ENCODE measurements at regions not wholly inside any gene's neighbourhood (a gene's known extent, or its start where the extent isn't known, plus 50 kb on each side); places are given as distances from the start of the nearest gene placed in this dataset.

GRCh38 chr7:85708221-85708620 is 521.4 kb upstream of the SEMA3D start:
- ChIA-PET CTCF (no interaction called here), POLR2A (interaction anchor here (1.0 kb wide), 1 partner anchor 12 kb away, joined by 3 read pairs; no protein-coding TSS in a partner anchor)
- no peaks in the 10 kb centered on the region for H3K9me3 Mint-ChIP-seq (ENCODE audit: unreplicated experiment)
- DNase-seq (ENCODE audit: unreplicated experiment), result no peak
- no peak overlapping the region for H3K4me3 Mint-ChIP-seq (ENCODE audit: unreplicated experiment)
- TF ChIP-seq, protein P1, sequence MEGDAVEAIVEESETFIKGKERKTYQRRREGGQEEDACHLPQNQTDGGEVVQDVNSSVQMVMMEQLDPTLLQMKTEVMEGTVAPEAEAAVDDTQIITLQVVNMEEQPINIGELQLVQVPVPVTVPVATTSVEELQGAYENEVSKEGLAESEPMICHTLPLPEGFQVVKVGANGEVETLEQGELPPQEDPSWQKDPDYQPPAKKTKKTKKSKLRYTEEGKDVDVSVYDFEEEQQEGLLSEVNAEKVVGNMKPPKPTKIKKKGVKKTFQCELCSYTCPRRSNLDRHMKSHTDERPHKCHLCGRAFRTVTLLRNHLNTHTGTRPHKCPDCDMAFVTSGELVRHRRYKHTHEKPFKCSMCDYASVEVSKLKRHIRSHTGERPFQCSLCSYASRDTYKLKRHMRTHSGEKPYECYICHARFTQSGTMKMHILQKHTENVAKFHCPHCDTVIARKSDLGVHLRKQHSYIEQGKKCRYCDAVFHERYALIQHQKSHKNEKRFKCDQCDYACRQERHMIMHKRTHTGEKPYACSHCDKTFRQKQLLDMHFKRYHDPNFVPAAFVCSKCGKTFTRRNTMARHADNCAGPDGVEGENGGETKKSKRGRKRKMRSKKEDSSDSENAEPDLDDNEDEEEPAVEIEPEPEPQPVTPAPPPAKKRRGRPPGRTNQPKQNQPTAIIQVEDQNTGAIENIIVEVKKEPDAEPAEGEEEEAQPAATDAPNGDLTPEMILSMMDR (IDR thresholded peaks at IDR 0.05; ENCODE audit: unreplicated experiment), result no peak
- no peak overlapping the region for H3K27ac Mint-ChIP-seq (ENCODE audit: low read depth, unreplicated experiment)
- H3K27me3 Mint-ChIP-seq (ENCODE audit: insufficient read depth, unreplicated experiment), result no peaks in the 10 kb centered on the region
- H3K36me3 Mint-ChIP-seq (ENCODE audit: insufficient read depth, unreplicated experiment), result no peaks in the 10 kb centered on the region
- no peaks in the 10 kb centered on the region for H3K4me1 Mint-ChIP-seq (ENCODE audit: insufficient read depth, unreplicated experiment)
- intact Hi-C loops (cut with micrococcal nuclease), result no loop called here
- no TSS peak for BruUV-seq (replicated peaks)

DNA sequence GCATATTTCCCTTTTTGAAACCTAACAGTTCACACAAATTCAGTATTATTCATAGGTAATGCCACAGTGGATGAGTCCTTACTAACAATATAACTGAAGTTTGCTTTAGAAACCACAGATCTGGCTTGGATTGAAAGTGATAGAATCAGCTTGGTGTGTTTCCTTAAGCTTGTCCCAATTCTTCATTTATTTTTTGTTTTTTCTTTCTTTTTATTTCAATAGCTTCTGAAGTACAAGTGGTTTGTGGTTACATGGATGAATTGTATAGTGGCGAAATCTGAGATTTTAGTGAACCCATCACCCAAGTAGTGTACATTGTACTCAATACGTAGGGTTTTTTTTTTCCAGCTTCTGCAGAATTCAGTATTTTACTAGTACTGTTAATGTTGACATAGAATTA is 518.2 kb upstream of the SEMA3D start:
- BruUV-seq (replicated peaks), result no TSS peak
- ChIA-PET POLR2A (interaction anchor here (0.7 to 2.0 kb wide), 2 partner anchors 9 to 15 kb away, joined by 3 to 5 read pairs; no protein-coding TSS in a partner anchor), CTCF (interaction anchor here (0.7 to 1.3 kb wide), 2 partner anchors 9 to 1008 kb away, joined by 3 read pairs; no protein-coding TSS in a partner anchor)
- TF ChIP-seq, protein P1 (IDR thresholded peaks at IDR 0.05; ENCODE audit: unreplicated experiment), result no peak
- intact Hi-C loops (cut with micrococcal nuclease), result no loop called here
- no peak overlapping the region for H3K27ac Mint-ChIP-seq (ENCODE audit: low read depth, unreplicated experiment)
- H3K27me3 Mint-ChIP-seq (ENCODE audit: insufficient read depth, unreplicated experiment), result no peaks in the 10 kb centered on the region
- DNase-seq (ENCODE audit: unreplicated experiment), result no peak
- H3K9me3 Mint-ChIP-seq (ENCODE audit: unreplicated experiment), result no peaks in the 10 kb centered on the region
- no peaks in the 10 kb centered on the region for H3K36me3 Mint-ChIP-seq (ENCODE audit: insufficient read depth, unreplicated experiment)
- no peak overlapping the region for H3K4me3 Mint-ChIP-seq (ENCODE audit: unreplicated experiment)
- no peaks in the 10 kb centered on the region for H3K4me1 Mint-ChIP-seq (ENCODE audit: insufficient read depth, unreplicated experiment)

DNA sequence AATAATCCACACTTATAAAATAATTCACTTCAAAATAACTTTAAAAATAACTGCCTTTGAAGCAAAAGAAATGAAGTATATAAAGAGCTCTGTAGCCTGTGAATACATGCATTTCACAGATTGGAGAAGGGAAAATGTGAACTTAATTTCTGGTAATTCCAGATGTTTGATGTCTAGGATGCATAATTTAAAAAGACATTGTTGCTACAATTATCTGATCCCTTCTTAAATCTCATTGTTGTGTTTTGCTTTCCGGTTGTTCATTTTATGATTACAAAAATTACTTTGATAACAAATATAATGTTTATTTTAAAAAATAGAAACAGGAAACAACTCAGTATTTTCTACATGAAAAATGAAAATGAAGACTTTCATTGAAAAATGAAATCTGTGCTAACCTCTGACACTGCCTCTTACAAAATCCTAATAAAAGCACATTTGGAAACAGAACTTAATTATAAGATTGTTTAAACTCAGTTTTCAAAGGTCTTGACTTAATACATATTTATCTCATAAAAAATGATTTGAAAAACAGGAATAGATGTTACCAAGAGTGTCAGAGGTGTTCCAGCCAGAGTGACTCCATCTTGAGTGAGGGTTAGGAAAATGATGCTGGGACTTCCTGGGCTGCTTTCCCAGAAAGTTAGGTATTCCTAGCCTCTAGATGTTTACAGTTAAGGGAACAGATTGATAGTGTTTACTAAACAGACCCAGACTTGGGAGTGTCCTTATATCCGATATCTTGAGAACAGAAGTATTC is 516.6 kb upstream of the SEMA3D start:
- no peak for DNase-seq (ENCODE audit: unreplicated experiment)
- intact Hi-C loops (cut with micrococcal nuclease), result no loop called here
- Mint-ChIP-seq H3K4me1 (ENCODE audit: insufficient read depth, unreplicated experiment) (no peaks in the 10 kb centered on the region), H3K9me3 (ENCODE audit: unreplicated experiment) (no peaks in the 10 kb centered on the region), H3K4me3 (ENCODE audit: unreplicated experiment) (no peak overlapping the region), H3K36me3 (ENCODE audit: insufficient read depth, unreplicated experiment) (no peaks in the 10 kb centered on the region), H3K27me3 (ENCODE audit: insufficient read depth, unreplicated experiment) (no peaks in the 10 kb centered on the region), H3K27ac (ENCODE audit: low read depth, unreplicated experiment) (no peak overlapping the region)
- BruUV-seq (replicated peaks), result no TSS peak
- ChIA-PET POLR2A (interaction anchor here (0.7 kb wide), 1 partner anchor 678 kb away, joined by 3 read pairs; no protein-coding TSS in a partner anchor), CTCF (no interaction called here)
- TF ChIP-seq, protein P1 (IDR thresholded peaks at IDR 0.05; ENCODE audit: unreplicated experiment), result no peak

DNA sequence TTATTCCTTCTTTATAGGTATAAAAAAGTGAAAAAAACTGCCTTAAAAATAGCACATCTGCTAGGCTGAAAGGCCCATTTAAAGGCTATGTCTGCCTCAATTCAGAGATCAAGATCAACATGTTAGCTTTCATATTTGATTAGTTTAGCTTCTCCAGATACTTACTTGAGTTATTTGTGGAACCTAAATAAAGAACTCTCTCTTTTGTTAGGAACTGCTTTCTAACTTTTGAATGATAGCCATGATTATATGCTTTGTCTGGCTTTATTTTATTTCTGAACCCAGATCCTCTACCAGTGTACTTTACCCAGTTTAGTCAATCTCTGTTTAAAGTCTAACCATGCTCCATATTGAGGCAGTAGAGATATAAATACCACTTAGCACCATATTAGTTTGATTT is 515.5 kb upstream of the SEMA3D start:
- DNase-seq (ENCODE audit: unreplicated experiment), result no peak
- no peak overlapping the region for H3K4me3 Mint-ChIP-seq (ENCODE audit: unreplicated experiment)
- POLR2A ChIA-PET, result no interaction called here
- H3K36me3 Mint-ChIP-seq (ENCODE audit: insufficient read depth, unreplicated experiment), result no peaks in the 10 kb centered on the region
- H3K27ac Mint-ChIP-seq (ENCODE audit: low read depth, unreplicated experiment), result no peak overlapping the region
- BruUV-seq (replicated peaks), result no TSS peak
- intact Hi-C loops (cut with micrococcal nuclease), result no loop called here
- TF ChIP-seq, protein P1 (IDR thresholded peaks at IDR 0.05; ENCODE audit: unreplicated experiment), result no peak
- no peaks in the 10 kb centered on the region for H3K27me3 Mint-ChIP-seq (ENCODE audit: insufficient read depth, unreplicated experiment)
- CTCF ChIA-PET, result no interaction called here
- H3K9me3 Mint-ChIP-seq (ENCODE audit: unreplicated experiment), result no peaks in the 10 kb centered on the region
- H3K4me1 Mint-ChIP-seq (ENCODE audit: insufficient read depth, unreplicated experiment), result no peaks in the 10 kb centered on the region

Measured in MCF 10A (cell line).